WTC11 (cell line): ENCODE measurements at regions not wholly inside any gene's neighbourhood (a gene's known extent, or its start where the extent isn't known, plus 50 kb on each side); places are given as distances from the start of the nearest gene placed in this dataset.

Experiments used
- ARID4B ChIP-seq: sonication (generic); formaldehyde crosslinking; IDR thresholded peaks from 2 replicates; pipeline ENCODE4 v1.8.0; 2023; ENCODE audit warnings: missing genetic modification reagents, mild to moderate bottlenecking, borderline replicate concordance
- CTCF ChIP-seq: fragments of 200-600 bp; IDR thresholded peaks from 2 replicates; pipeline ENCODE4 v1.8.0; 2022; ENCODE audit warnings: antibody characterized with exemption

- no peak for TF ChIP-seq CTCF
- no peak for TF ChIP-seq ARID4B (CRISPR knock-in tag)
Observed at GRCh38 chr1:177425199-177425598, 254.4 kb downstream of the BRINP2 start.
